Adrenal gland (tissue), 5 donors: ENCODE measurements at regions not wholly inside any gene's neighbourhood (a gene's known extent, or its start where the extent isn't known, plus 50 kb on each side); places are given as distances from the start of the nearest gene placed in this dataset.

Experiments used
- CTCF ChIP-seq, 6 experiments: fragments of 450-650 bp in 4 of 6; fragments of 200-600 bp in 2 of 6; sonication (generic) in 1 of 6; IDR thresholded peaks; 1 replicate in 5 of 6; 2 replicates in 1 of 6; pipeline versions ENCODE4 v1.5.1 to v1.8.0; 2016 to 2021; ENCODE audit warnings: antibody characterized with exemption in 6 of 6, mild to moderate bottlenecking in 2 of 6, moderate library complexity in 1 of 6
- POLR2A ChIP-seq, 2 donors: fragments of 450-650 bp; IDR thresholded peaks; one replicate each; pipeline ENCODE4 v1.6.1; 2017; ENCODE audit warnings: antibody characterized with exemption in 2 of 2, mild to moderate bottlenecking in 2 of 2, moderate library complexity in 1 of 2
- donor health status: DM: no; HTN: no; CAD: no.

GRCh38 chrX:94545722-94546121 lies 871.7 kb downstream of the FAM133A start:
- TF ChIP-seq POLR2A (IDR thresholded peaks at IDR 0.05) (no peak), CTCF (IDR thresholded peaks at IDR 0.05) (no peak)
